Endothelial cell of umbilical vein (primary cell): ENCODE measurements at regions not wholly inside any gene's neighbourhood (a gene's known extent, or its start where the extent isn't known, plus 50 kb on each side); places are given as distances from the start of the nearest gene placed in this dataset.

Experiments
- BruUV-seq: library from RNA; stranded (reverse); fragments of 400-500 nt; replicated peaks from 2 replicates; lab custom pipeline; 2021; lab: Mats Ljungman, UMichigan
- CTCF ChIA-PET: fragments of 300-600, 350-600 bp; sonication (Branson Sonifier 250); formaldehyde crosslinking; loops from one replicate; lab custom pipeline; 2021; ENCODE audit warnings: antibody characterized with exemption, inconsistent platforms; lab: Charles Lee
- POLR2A ChIA-PET: fragments of 300-600, 350-600 bp; sonication (Branson Sonifier 250); formaldehyde crosslinking; loops from one replicate; lab custom pipeline; 2021; ENCODE audit warnings: antibody characterized with exemption, inconsistent platforms; lab: Charles Lee
- DNase-seq: peaks from one replicate; pipeline ENCODE4 v3.0.0-alpha.2; 2011; ENCODE audit warnings: low read depth, low spot score
- FAIRE-seq: peaks from 2 replicates; lab custom pipeline; 2011; peaks lifted over from hg19 to GRCh38; lab: Jason Lieb, UNC
- H2AFZ ChIP-seq: 2 replicates; pipeline ENCODE4 v1.6.0; 2012; ENCODE audit warnings: low read depth, low read length, control low read depth, inconsistent platforms
- H3K27ac ChIP-seq: 2 replicates; pipeline ENCODE4 v1.5.1; 2011; ENCODE audit warnings: low read depth, mild to moderate bottlenecking, control low read depth, low read length, moderate library complexity; ENCODE audit not compliant: insufficient read depth
- H3K27me3 ChIP-seq, 2 experiments: 2 replicates each; pipeline versions ENCODE4 v1.6.0 to v1.6.1; 2011; ENCODE audit warnings: low read length in 2 of 2, mixed read lengths in 1 of 2; ENCODE audit not compliant: control insufficient read depth in 2 of 2, insufficient read depth in 2 of 2
- H3K36me3 ChIP-seq, 2 experiments: 2 replicates in 1 of 2; 3 replicates in 1 of 2; pipeline ENCODE4 v1.5.1; 2011; ENCODE audit warnings: low read length in 2 of 2, mild to moderate bottlenecking in 1 of 2, moderate library complexity in 1 of 2; ENCODE audit not compliant: control insufficient read depth in 2 of 2, insufficient read depth in 2 of 2; ENCODE audit errors: extremely low read depth in 1 of 2
- H3K4me1 ChIP-seq: 3 replicates; pipeline ENCODE4 v1.5.1; 2011; ENCODE audit warnings: mild to moderate bottlenecking, low read length; ENCODE audit not compliant: control insufficient read depth, insufficient read depth; ENCODE audit errors: extremely low read depth
- H3K4me2 ChIP-seq: 2 replicates; pipeline ENCODE4 v1.6.1; 2011; ENCODE audit warnings: low read length, control low read depth, mixed read lengths; ENCODE audit not compliant: insufficient read depth
- H3K4me3 ChIP-seq, 3 experiments: fragments of 200-600 bp in 1 of 3; sonication (generic), shearing (Covaris generic) in 1 of 3; replicated peaks in 1 of 3; 2 replicates each; pipeline ENCODE4 v1.5.1; 2011 to 2016; ENCODE audit warnings: control low read depth in 3 of 3, low read length in 3 of 3, mild to moderate bottlenecking in 2 of 3, inconsistent platforms in 1 of 3, low read depth in 1 of 3, moderate library complexity in 1 of 3; ENCODE audit not compliant: insufficient read depth in 1 of 3
- H3K79me2 ChIP-seq: 2 replicates; pipeline ENCODE4 v1.6.0; 2012; ENCODE audit warnings: low read length, inconsistent platforms; ENCODE audit not compliant: control insufficient read depth, insufficient read depth
- H3K9ac ChIP-seq: replicated peaks from 2 replicates; pipeline ENCODE3; 2011; ENCODE audit warnings: low read length, control low read depth; ENCODE audit not compliant: insufficient read depth; ENCODE audit errors: extremely low read depth
- H3K9me1 ChIP-seq: replicated peaks from 3 replicates; pipeline ENCODE4 v1.6.0; 2011; ENCODE audit warnings: mild to moderate bottlenecking, low read length; ENCODE audit not compliant: control insufficient read depth, insufficient read depth; ENCODE audit errors: extremely low read depth
- H3K9me3 ChIP-seq: replicated peaks from 2 replicates; pipeline ENCODE4 v1.5.1; 2012; ENCODE audit warnings: low read length, inconsistent platforms; ENCODE audit not compliant: control insufficient read depth, insufficient read depth
- H4K20me1 ChIP-seq: replicated peaks from 2 replicates; pipeline ENCODE3; 2011; ENCODE audit warnings: mild to moderate bottlenecking, low read length; ENCODE audit not compliant: control insufficient read depth, insufficient read depth; ENCODE audit errors: extremely low read depth
- CTCF ChIP-seq, 2 donors: IDR thresholded peaks; 1 replicate in 1 of 2; 2 replicates in 1 of 2; pipeline ENCODE4 v1.5.1; 2011; ENCODE audit warnings: low read length in 2 of 2, mild to moderate bottlenecking in 2 of 2, moderate library complexity in 2 of 2, control low read depth in 1 of 2, inconsistent platforms in 1 of 2, low read depth in 1 of 2; ENCODE audit not compliant: insufficient read depth in 1 of 2; ENCODE audit errors: extremely low read depth in 1 of 2
- EZH2 ChIP-seq: IDR thresholded peaks from 2 replicates; pipeline ENCODE4 v1.6.1; 2012; ENCODE audit warnings: borderline replicate concordance, low read depth, mild to moderate bottlenecking, moderate library complexity, low read length, inconsistent platforms; ENCODE audit not compliant: severe bottlenecking
- FOS ChIP-seq: IDR thresholded peaks from 2 replicates; pipeline ENCODE4 v1.6.1; 2011; ENCODE audit warnings: mild to moderate bottlenecking, low read length, moderate library complexity, borderline replicate concordance; ENCODE audit not compliant: insufficient read depth
- GATA2 ChIP-seq: IDR thresholded peaks from 2 replicates; pipeline ENCODE4 v1.7.0; 2011; ENCODE audit warnings: low read depth, mild to moderate bottlenecking, moderate library complexity, mixed read lengths, low read length; ENCODE audit not compliant: insufficient read length, insufficient read depth
- JUN ChIP-seq: IDR thresholded peaks from 2 replicates; pipeline ENCODE4 v1.6.1; 2011; ENCODE audit warnings: borderline replicate concordance, low read depth; ENCODE audit not compliant: insufficient read length, insufficient read depth
- MAX ChIP-seq: IDR thresholded peaks from 2 replicates; pipeline ENCODE4 v1.6.1; 2011; ENCODE audit not compliant: insufficient read depth, insufficient read length
- MYC ChIP-seq: IDR thresholded peaks from one replicate; pipeline ENCODE4 v1.6.1; 2011; ENCODE audit warnings: mild to moderate bottlenecking, low read depth, low read length
- POLR2A ChIP-seq: IDR thresholded peaks from 2 replicates; pipeline ENCODE4 v1.6.1; 2012; ENCODE audit warnings: low read depth, mild to moderate bottlenecking, control low read depth, low read length
- POLR2AphosphoS5 ChIP-seq: IDR thresholded peaks from 2 replicates; pipeline ENCODE4 v1.6.1; 2012; ENCODE audit warnings: low read depth, mild to moderate bottlenecking, control low read depth, low read length, moderate library complexity; ENCODE audit not compliant: insufficient read depth
- dilution Hi-C: fragments of 300-500 bp; cut with MboI; formaldehyde crosslinking; loops from one replicate; pipeline ENCODE4 v1.15.0; 2019; ENCODE audit warnings: low sequenced_read_pairs; ENCODE audit not compliant: extremely low pct_ligation_motif_present
- intact Hi-C: fragments of 100-400 bp; cut with micrococcal nuclease; formaldehyde crosslinking; loops from one replicate; pipeline ENCODE4 v1.10.0; 2022

GRCh38 chr3:44026220-44026865 is 215.3 kb upstream of the TOPAZ1 start:
- dilution Hi-C loops = no loop called here
- H3K4me2 ChIP-seq = no peak overlapping the region
- intact Hi-C loops = no loop called here
- no peak overlapping the region for H3K4me3 ChIP-seq
- no peaks in the 10 kb centered on the region for H3K36me3 ChIP-seq
- H3K4me1 ChIP-seq = no peaks in the 10 kb centered on the region
- peaks cover 16 to 30% of the 10 kb centered on the region in 2 experiments for H3K27me3 ChIP-seq
- H4K20me1 ChIP-seq = no peaks in the 10 kb centered on the region
- H2AFZ ChIP-seq = no peak overlapping the region
- H3K9me3 ChIP-seq = no peaks in the 10 kb centered on the region
- no peaks in the 10 kb centered on the region for H3K79me2 ChIP-seq
- CTCF ChIA-PET = interaction anchor here (0.8 kb wide), 1 partner anchor 170 kb away, joined by 4 read pairs; no protein-coding TSS in a partner anchor
- no peak for FAIRE-seq
- no peak for DNase-seq
- no peak overlapping the region for H3K9ac ChIP-seq
- H3K27ac ChIP-seq = no peak overlapping the region
- no TSS peak for BruUV-seq
- H3K9me1 ChIP-seq = no peaks in the 10 kb centered on the region
- no peak for TF ChIP-seq EZH2
- no peak for TF ChIP-seq CTCF (IDR thresholded peaks at IDR 0.05; ENCODE audit: extremely low read depth in 1 of 2, insufficient read depth in 1 of 2, low read depth in 1 of 2, low read length in 2 of 2)
- TF ChIP-seq POLR2A = no peak
- no peak for TF ChIP-seq FOS
- no peak for TF ChIP-seq JUN
- TF ChIP-seq MAX = no peak
- no peak for TF ChIP-seq POLR2AphosphoS5
- TF ChIP-seq GATA2 = no peak
- no peak for TF ChIP-seq MYC
- POLR2A ChIA-PET = no interaction called here
